OCI-LY1 (cell line): ENCODE measurements at regions not wholly inside any gene's neighbourhood (a gene's known extent, or its start where the extent isn't known, plus 50 kb on each side); places are given as distances from the start of the nearest gene placed in this dataset.

Experiments used
- H2AFZ ChIP-seq: fragments of 200-600 bp; sonication (generic), shearing (Covaris generic); 2 replicates; pipeline ENCODE4 v1.6.0; 2014; ENCODE audit warnings: antibody characterized with exemption, mild to moderate bottlenecking, low read length
- H3F3A ChIP-seq: fragments of 200-600 bp; sonication (generic), shearing (Covaris generic); 2 replicates; pipeline ENCODE4 v1.6.0; 2014; ENCODE audit warnings: mild to moderate bottlenecking, antibody characterized with exemption, low read length, moderate library complexity; ENCODE audit not compliant: insufficient read depth
- H3K27ac ChIP-seq: fragments of 200-600 bp; sonication (generic); 2 replicates; pipeline ENCODE4 v1.5.1; 2014; ENCODE audit warnings: low read length, mixed run types, mild to moderate bottlenecking, low read depth; ENCODE audit not compliant: poor library complexity, severe bottlenecking
- H3K27me3 ChIP-seq: fragments of 200-600 bp; sonication (generic); 2 replicates; pipeline ENCODE4 v1.6.0; 2014; ENCODE audit warnings: antibody characterized with exemption, mild to moderate bottlenecking, low read length, moderate library complexity; ENCODE audit not compliant: insufficient read depth
- H3K36me3 ChIP-seq: fragments of 200-600 bp; sonication (generic); 2 replicates; pipeline ENCODE4 v1.6.1; 2014; ENCODE audit warnings: mild to moderate bottlenecking, antibody characterized with exemption, low read length, moderate library complexity, mixed read lengths; ENCODE audit not compliant: insufficient read depth
- H3K4me1 ChIP-seq: fragments of 200-600 bp; sonication (generic); 2 replicates; pipeline ENCODE4 v1.5.1; 2014; ENCODE audit warnings: mild to moderate bottlenecking, low read length, moderate library complexity; ENCODE audit not compliant: insufficient read depth, severe bottlenecking
- H3K4me2 ChIP-seq: fragments of 200-600 bp; sonication (generic), shearing (Covaris generic); 2 replicates; pipeline ENCODE4 v1.6.1; 2014; ENCODE audit warnings: low read length
- H3K4me3 ChIP-seq: fragments of 200-600 bp; sonication (generic); 2 replicates; pipeline ENCODE4 v1.5.1; 2014; ENCODE audit warnings: low read length, low read depth, mild to moderate bottlenecking, mixed read lengths; ENCODE audit not compliant: poor library complexity, severe bottlenecking
- H3K79me2 ChIP-seq: fragments of 200-600 bp; shearing (Covaris generic); 2 replicates; pipeline ENCODE4 v1.6.1; 2016; ENCODE audit warnings: mixed run types, low read length, mixed read lengths; ENCODE audit not compliant: insufficient read depth
- H3K9ac ChIP-seq: fragments of 200-600 bp; sonication (generic), shearing (Covaris generic); 2 replicates; pipeline ENCODE4 v1.6.1; 2014; ENCODE audit warnings: mild to moderate bottlenecking, low read length, mixed read lengths
- H3K9me2 ChIP-seq: fragments of 200-600 bp; sonication (generic), shearing (Covaris generic); 2 replicates; pipeline ENCODE4 v1.6.1; 2014; ENCODE audit warnings: low read depth, mild to moderate bottlenecking, low read length, mixed read lengths
- H3K9me3 ChIP-seq: fragments of 200-600 bp; shearing (Covaris generic); 2 replicates; pipeline ENCODE4 v1.6.1; 2014; ENCODE audit warnings: low read length, mixed read lengths
- H4K20me1 ChIP-seq: fragments of 200-600 bp; sonication (generic), shearing (Covaris generic); 2 replicates; pipeline ENCODE4 v1.6.0; 2016; ENCODE audit warnings: mild to moderate bottlenecking, low read length; ENCODE audit not compliant: insufficient read depth
- EZH2 ChIP-seq: fragments of 200-600 bp; sonication (generic), shearing (Covaris generic); IDR thresholded peaks from 2 replicates; pipeline ENCODE4 v1.8.0; 2017; ENCODE audit warnings: borderline replicate concordance, mixed run types, mild to moderate bottlenecking, antibody characterized with exemption, low read length, moderate library complexity, mixed read lengths
- TF ChIP-seq, protein P1 (sequence below): fragments of 200-600 bp; sonication (generic), shearing (Covaris generic); IDR thresholded peaks from 2 replicates; pipeline ENCODE4 v1.5.1; 2017; ENCODE audit warnings: mild to moderate bottlenecking, antibody characterized with exemption, low read length, moderate library complexity, mixed read lengths

DNA sequence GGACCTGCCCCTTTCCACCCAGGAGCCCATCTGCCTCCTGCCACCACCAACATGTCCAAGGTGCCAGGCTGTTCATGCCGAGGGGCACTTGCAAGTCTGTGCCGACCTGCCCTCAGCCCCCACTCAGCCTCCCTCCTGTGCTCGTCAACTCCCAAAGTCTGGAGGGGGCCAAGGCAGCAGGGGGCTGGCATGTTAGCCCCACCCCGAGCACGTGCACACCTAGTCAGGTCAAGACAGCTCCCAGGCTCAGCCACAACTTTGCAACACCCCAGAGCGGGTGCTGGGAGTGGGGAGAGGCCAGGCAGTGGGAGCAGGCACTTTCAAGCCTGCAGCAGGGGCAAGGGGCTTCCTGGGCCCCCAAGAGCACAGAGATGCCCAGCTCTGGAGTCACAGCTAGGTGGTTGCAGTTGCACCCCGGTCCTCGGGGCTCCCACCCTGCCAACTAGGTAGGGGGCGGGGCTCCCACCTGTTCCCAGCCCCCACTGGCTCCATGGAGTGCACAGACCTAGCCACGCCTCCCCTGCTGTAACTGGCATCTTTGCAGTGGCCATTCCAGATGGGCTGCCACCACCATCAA is 272.5 kb downstream of the CETN3 start:
- no peak overlapping the region for H3K4me3 ChIP-seq
- no peaks in the 10 kb centered on the region for H3K27me3 ChIP-seq
- H3K9me3 ChIP-seq: no peaks in the 10 kb centered on the region
- no peak overlapping the region for H2AFZ ChIP-seq
- H3K79me2 ChIP-seq: no peaks in the 10 kb centered on the region
- TF ChIP-seq EZH2: no peak
- TF ChIP-seq, protein P1, sequence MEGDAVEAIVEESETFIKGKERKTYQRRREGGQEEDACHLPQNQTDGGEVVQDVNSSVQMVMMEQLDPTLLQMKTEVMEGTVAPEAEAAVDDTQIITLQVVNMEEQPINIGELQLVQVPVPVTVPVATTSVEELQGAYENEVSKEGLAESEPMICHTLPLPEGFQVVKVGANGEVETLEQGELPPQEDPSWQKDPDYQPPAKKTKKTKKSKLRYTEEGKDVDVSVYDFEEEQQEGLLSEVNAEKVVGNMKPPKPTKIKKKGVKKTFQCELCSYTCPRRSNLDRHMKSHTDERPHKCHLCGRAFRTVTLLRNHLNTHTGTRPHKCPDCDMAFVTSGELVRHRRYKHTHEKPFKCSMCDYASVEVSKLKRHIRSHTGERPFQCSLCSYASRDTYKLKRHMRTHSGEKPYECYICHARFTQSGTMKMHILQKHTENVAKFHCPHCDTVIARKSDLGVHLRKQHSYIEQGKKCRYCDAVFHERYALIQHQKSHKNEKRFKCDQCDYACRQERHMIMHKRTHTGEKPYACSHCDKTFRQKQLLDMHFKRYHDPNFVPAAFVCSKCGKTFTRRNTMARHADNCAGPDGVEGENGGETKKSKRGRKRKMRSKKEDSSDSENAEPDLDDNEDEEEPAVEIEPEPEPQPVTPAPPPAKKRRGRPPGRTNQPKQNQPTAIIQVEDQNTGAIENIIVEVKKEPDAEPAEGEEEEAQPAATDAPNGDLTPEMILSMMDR: no peak
- H3K4me2 ChIP-seq: no peak overlapping the region
- H3K9ac ChIP-seq: no peak overlapping the region
- no peak overlapping the region for H3K27ac ChIP-seq
- no peaks in the 10 kb centered on the region for H3K9me2 ChIP-seq
- no peaks in the 10 kb centered on the region for H3K36me3 ChIP-seq
- H4K20me1 ChIP-seq: no peaks in the 10 kb centered on the region
- H3K4me1 ChIP-seq: no peaks in the 10 kb centered on the region
- no peaks in the 10 kb centered on the region for H3F3A ChIP-seq

DNA sequence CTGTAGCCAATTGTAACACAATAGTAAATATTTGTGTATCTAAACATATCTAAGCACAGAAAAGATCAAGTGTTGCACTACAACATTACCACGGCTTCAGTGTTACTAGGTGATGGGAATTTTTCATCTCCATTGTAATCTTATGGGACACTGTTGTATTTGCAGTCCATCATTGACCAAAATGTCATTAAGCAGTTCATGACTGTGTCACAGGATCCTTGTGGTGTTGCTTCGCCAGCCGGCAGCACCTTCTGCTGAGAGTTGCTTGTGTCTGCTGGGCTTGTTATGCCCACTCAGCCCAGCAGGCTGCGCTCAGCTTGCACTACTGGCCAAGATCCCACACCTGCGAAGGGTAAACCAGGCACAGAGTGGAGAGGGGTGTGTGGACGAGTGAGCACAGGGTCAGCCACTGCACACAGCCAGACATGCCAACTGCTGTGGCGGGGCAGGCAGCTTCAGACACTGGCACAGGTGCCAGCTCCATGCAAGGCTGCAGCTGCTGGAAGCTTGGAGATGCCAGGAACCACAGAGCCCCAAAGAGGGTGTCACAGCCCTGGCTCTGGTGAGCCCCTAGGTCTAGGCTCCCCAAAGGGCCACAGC is 273.7 kb downstream of the CETN3 start:
- no peaks in the 10 kb centered on the region for H3K9me3 ChIP-seq
- H3K79me2 ChIP-seq: no peaks in the 10 kb centered on the region
- no peaks in the 10 kb centered on the region for H3K9me2 ChIP-seq
- H3K36me3 ChIP-seq: no peaks in the 10 kb centered on the region
- H3K27me3 ChIP-seq: no peaks in the 10 kb centered on the region
- H2AFZ ChIP-seq: no peak overlapping the region
- no peaks in the 10 kb centered on the region for H4K20me1 ChIP-seq
- no peak overlapping the region for H3K27ac ChIP-seq
- no peak overlapping the region for H3K4me2 ChIP-seq
- H3F3A ChIP-seq: no peaks in the 10 kb centered on the region
- no peak overlapping the region for H3K4me3 ChIP-seq
- H3K4me1 ChIP-seq: no peaks in the 10 kb centered on the region
- H3K9ac ChIP-seq: no peak overlapping the region
- no peak for TF ChIP-seq EZH2
- TF ChIP-seq, protein P1: peak; percentile 60

DNA sequence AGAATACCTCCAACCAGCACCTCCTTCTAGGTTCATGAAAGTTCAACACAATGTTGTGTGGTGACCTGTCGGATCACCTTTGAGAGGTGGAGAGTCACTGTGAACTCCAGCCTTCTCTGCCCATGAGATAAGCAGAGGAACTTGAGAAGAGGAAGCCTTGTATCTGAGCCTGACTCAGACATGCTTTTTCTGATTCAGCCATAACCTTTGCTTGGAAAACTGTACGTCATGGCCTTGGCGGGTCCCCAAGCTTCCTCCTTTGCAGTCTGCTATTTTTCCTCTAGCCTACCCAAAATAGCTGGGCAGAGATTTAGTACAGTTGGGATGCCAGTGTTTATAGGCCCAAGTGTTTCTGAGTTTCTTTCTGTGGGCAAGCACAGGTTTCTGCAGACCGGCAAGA is 274.7 kb downstream of the CETN3 start:
- no peak overlapping the region for H3K4me3 ChIP-seq
- no peaks in the 10 kb centered on the region for H3K27me3 ChIP-seq
- no peak overlapping the region for H3K9ac ChIP-seq
- H3F3A ChIP-seq: no peaks in the 10 kb centered on the region
- TF ChIP-seq, protein P1: no peak
- TF ChIP-seq EZH2: no peak
- no peak overlapping the region for H2AFZ ChIP-seq
- no peak overlapping the region for H3K27ac ChIP-seq
- no peaks in the 10 kb centered on the region for H3K4me1 ChIP-seq
- H3K9me3 ChIP-seq: no peaks in the 10 kb centered on the region
- no peak overlapping the region for H3K4me2 ChIP-seq
- H3K36me3 ChIP-seq: no peaks in the 10 kb centered on the region
- no peaks in the 10 kb centered on the region for H3K79me2 ChIP-seq
- H3K9me2 ChIP-seq: no peaks in the 10 kb centered on the region
- H4K20me1 ChIP-seq: no peaks in the 10 kb centered on the region
